Osteoblast (primary cell): ENCODE measurements at regions not wholly inside any gene's neighbourhood (a gene's known extent, or its start where the extent isn't known, plus 50 kb on each side); places are given as distances from the start of the nearest gene placed in this dataset.

Experiments used
- DNase-seq: peaks from one replicate; pipeline ENCODE4 v3.0.0; 2011; ENCODE audit warnings: low spot score, mixed read lengths; ENCODE audit not compliant: insufficient read length; ENCODE audit errors: missing footprints
- H2AFZ ChIP-seq: 2 replicates; pipeline ENCODE4 v1.6.0; 2011; ENCODE audit warnings: mild to moderate bottlenecking, low read length
- H3K27ac ChIP-seq: 2 replicates; pipeline ENCODE4 v1.5.1; 2011; ENCODE audit warnings: mild to moderate bottlenecking, low read depth, low read length, moderate library complexity
- H3K27me3 ChIP-seq: 2 replicates; pipeline ENCODE4 v1.6.0; 2012; ENCODE audit warnings: mild to moderate bottlenecking, control low read depth, inconsistent platforms, low read length, moderate library complexity; ENCODE audit not compliant: insufficient read depth
- H3K36me3 ChIP-seq: 2 replicates; pipeline ENCODE4 v1.5.1; 2011; ENCODE audit warnings: mild to moderate bottlenecking, low read length, control low read depth, moderate library complexity; ENCODE audit not compliant: insufficient read depth
- H3K4me1 ChIP-seq: 2 replicates; pipeline ENCODE4 v1.5.1; 2011; ENCODE audit warnings: mild to moderate bottlenecking, low read length, control low read depth, moderate library complexity; ENCODE audit not compliant: insufficient read depth
- H3K4me2 ChIP-seq: 2 replicates; pipeline ENCODE4 v1.6.0; 2011; ENCODE audit warnings: mild to moderate bottlenecking, low read length; ENCODE audit not compliant: insufficient read depth
- H3K4me3 ChIP-seq: fragments of 200-600 bp; sonication (generic); 3 replicates; pipeline ENCODE4 v1.5.1; 2012; ENCODE audit warnings: mild to moderate bottlenecking, low read length, inconsistent platforms; ENCODE audit not compliant: insufficient read depth
- H3K79me2 ChIP-seq: 2 replicates; pipeline ENCODE4 v1.6.0; 2012; ENCODE audit warnings: mild to moderate bottlenecking, low read length, control low read depth, inconsistent platforms; ENCODE audit not compliant: insufficient read depth
- H3K9me3 ChIP-seq: 2 replicates; pipeline ENCODE4 v1.5.1; 2011; ENCODE audit warnings: low read depth, low read length, control low read depth
- H4K20me1 ChIP-seq: 2 replicates; pipeline ENCODE4 v1.6.0; 2012; ENCODE audit warnings: mild to moderate bottlenecking, low read length, control low read depth; ENCODE audit not compliant: insufficient read depth
- TF ChIP-seq, protein P1 (sequence below): IDR thresholded peaks from 2 replicates; pipeline ENCODE4 v1.5.1; 2011; ENCODE audit warnings: mild to moderate bottlenecking, low read depth, low read length, moderate library complexity; ENCODE audit errors: extremely low read depth

DNA sequence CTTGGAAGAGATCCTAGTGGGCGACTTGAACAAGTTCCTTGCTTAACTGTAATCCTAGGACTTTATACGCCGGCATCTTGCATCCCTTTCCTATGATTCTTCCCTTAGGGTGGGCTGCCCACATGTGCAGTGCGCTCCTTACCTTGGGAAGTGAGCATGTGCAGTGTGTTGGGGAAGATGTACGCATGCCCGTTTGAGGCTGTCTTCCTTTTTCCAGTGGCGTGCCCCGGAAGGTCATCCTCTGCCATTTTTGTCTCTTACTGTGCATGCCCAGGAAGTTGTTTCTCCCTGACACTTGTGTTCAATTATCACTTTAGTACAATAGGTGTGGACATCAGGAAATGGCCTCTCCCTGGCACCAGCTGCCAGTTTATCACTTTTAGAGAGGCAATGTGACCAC, 936.5 kb downstream of the TBC1D22A start:
- peaks cover 2% of the 10 kb centered on the region for H3K9me3 ChIP-seq
- H3K79me2 ChIP-seq: no peaks in the 10 kb centered on the region
- TF ChIP-seq, protein P1, sequence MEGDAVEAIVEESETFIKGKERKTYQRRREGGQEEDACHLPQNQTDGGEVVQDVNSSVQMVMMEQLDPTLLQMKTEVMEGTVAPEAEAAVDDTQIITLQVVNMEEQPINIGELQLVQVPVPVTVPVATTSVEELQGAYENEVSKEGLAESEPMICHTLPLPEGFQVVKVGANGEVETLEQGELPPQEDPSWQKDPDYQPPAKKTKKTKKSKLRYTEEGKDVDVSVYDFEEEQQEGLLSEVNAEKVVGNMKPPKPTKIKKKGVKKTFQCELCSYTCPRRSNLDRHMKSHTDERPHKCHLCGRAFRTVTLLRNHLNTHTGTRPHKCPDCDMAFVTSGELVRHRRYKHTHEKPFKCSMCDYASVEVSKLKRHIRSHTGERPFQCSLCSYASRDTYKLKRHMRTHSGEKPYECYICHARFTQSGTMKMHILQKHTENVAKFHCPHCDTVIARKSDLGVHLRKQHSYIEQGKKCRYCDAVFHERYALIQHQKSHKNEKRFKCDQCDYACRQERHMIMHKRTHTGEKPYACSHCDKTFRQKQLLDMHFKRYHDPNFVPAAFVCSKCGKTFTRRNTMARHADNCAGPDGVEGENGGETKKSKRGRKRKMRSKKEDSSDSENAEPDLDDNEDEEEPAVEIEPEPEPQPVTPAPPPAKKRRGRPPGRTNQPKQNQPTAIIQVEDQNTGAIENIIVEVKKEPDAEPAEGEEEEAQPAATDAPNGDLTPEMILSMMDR: no peak
- H4K20me1 ChIP-seq: no peaks in the 10 kb centered on the region
- no peak overlapping the region for H3K4me2 ChIP-seq
- H3K4me3 ChIP-seq: no peak overlapping the region
- H3K27ac ChIP-seq: no peak overlapping the region
- H3K4me1 ChIP-seq: no peaks in the 10 kb centered on the region
- no peaks in the 10 kb centered on the region for H3K27me3 ChIP-seq
- H2AFZ ChIP-seq: no peak overlapping the region
- no peaks in the 10 kb centered on the region for H3K36me3 ChIP-seq
- DNase-seq: no peak

DNA sequence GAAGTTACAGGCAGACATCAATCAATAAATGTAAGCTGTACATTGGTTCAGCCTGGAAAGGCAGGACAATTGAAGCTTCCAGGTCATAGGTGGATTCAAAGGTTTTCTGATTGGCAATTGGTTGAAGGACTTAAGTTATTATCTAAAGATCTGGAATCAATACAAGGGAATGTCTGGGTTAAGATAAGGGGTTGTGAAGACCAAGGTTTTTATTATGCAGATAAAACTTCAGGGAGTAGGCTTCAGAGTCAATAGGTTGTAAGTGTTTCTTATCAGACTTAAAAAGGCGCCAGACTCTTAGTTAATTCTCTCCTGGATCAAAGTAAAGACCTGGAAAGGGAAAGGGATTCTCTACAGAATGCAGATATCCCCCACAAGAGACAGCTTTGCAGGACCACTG, 935.4 kb downstream of the TBC1D22A start:
- no peak overlapping the region for H3K4me2 ChIP-seq
- no peaks in the 10 kb centered on the region for H4K20me1 ChIP-seq
- no peaks in the 10 kb centered on the region for H3K79me2 ChIP-seq
- no peaks in the 10 kb centered on the region for H3K4me1 ChIP-seq
- TF ChIP-seq, protein P1: no peak
- no peak overlapping the region for H3K27ac ChIP-seq
- H3K4me3 ChIP-seq: no peak overlapping the region
- H3K27me3 ChIP-seq: no peaks in the 10 kb centered on the region
- H2AFZ ChIP-seq: no peak overlapping the region
- no peaks in the 10 kb centered on the region for H3K36me3 ChIP-seq
- peaks cover 2% of the 10 kb centered on the region for H3K9me3 ChIP-seq
- DNase-seq: no peak

DNA sequence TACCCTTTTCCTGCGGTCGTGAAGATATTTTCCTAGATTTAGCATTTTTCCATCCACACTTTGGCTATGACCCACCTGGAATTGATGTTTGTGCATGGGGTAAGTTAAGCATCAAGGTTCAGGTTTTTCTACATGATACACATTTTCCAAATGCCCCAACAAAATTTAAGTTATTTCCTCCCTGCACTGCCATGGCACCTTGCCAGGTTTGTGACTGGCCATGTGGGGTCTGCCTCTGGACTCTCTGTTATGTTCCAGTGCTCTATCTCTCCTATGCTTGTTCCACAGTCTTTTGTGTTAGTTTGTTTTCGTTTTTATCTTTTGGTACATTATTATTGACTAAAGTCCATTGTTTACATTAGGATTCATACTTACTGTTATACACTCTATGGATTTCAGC, 934.3 kb downstream of the TBC1D22A start:
- Histone ChIP-seq H3K27me3 (no peaks in the 10 kb centered on the region), H3K4me3 (no peak overlapping the region), H2AFZ (no peak overlapping the region), H4K20me1 (no peaks in the 10 kb centered on the region), H3K27ac (no peak overlapping the region), H3K4me1 (no peaks in the 10 kb centered on the region), H3K4me2 (no peak overlapping the region), H3K36me3 (no peaks in the 10 kb centered on the region), H3K79me2 (no peaks in the 10 kb centered on the region), H3K9me3 (peaks cover 2% of the 10 kb centered on the region)
- TF ChIP-seq, protein P1: no peak
- no peak for DNase-seq

DNA sequence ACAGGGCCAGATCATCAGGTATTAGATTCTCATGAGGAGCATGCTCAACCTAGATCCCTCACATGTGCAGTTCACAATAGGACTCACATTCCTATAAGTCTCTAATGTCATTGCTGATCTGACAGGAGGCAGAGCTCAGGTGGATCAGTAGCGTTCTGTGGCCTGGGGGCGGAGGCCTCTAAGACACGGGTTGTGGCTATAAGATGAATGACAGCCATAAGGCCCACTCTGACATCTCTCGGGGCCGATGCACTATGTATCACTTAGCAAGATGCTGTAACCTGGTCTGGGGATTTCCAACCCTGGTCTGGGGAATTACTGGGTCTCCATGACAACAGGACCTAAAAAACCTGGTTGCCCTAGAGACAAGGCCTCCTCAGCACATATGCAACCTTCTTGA, 932.7 kb downstream of the TBC1D22A start:
- Histone ChIP-seq H3K27me3 (no peaks in the 10 kb centered on the region), H3K4me2 (no peak overlapping the region), H3K79me2 (no peaks in the 10 kb centered on the region), H2AFZ (no peak overlapping the region), H3K36me3 (no peaks in the 10 kb centered on the region), H3K4me3 (no peak overlapping the region), H3K4me1 (no peaks in the 10 kb centered on the region), H3K27ac (no peak overlapping the region), H3K9me3 (peaks cover 2% of the 10 kb centered on the region), H4K20me1 (no peaks in the 10 kb centered on the region)
- TF ChIP-seq, protein P1: no peak
- DNase-seq: no peak
